ENCODE measurements at regions not wholly inside any gene's neighbourhood (a gene's known extent, or its start where the extent isn't known, plus 50 kb on each side); places are given as distances from the start of the nearest gene placed in this dataset.

DNA sequence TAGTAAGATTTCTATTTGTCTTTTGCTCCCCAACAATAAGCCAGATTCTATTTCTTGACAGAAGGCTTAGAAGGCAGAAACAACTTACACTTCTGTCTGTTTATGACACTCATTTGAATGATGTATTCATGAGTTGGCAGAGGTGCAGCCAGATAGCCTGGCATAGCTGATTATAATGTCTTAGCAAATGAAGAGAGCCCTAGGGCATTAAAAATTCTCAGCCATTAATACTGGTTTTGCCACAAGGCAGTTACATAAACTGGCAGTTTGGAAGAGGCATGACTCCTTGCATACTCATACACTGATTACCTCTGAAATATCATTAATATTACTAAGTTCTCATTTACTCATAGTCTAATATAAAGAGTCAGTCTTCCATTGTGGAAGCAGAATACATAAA is 728.5 kb upstream of the NDST4 start:
- no peaks in the 10 kb centered on the region for H3K27me3 ChIP-seq (ENCODE audit: control insufficient read depth, insufficient read depth, low read length)
- no peak overlapping the region for H3K27ac ChIP-seq (ENCODE audit: insufficient read depth, low read length)
- TF ChIP-seq BHLHE40 (IDR thresholded peaks at IDR 0.05; ENCODE audit: low read depth, low read length) (no peak), MXI1 (IDR thresholded peaks at IDR 0.05; ENCODE audit: borderline replicate concordance, low read depth, low read length) (no peak), MAFK (IDR thresholded peaks at IDR 0.05; ENCODE audit: low read depth, low read length) (no peak), SMC3 (IDR thresholded peaks at IDR 0.05; ENCODE audit: low read depth, low read length) (no peak), CHD1 (IDR thresholded peaks at IDR 0.05; ENCODE audit: low read depth, low read length) (no peak), RAD21 (IDR thresholded peaks at IDR 0.05; ENCODE audit: low read length) (no peak), MAZ (IDR thresholded peaks at IDR 0.05; ENCODE audit: borderline replicate concordance, low read depth, low read length) (no peak), FOS (IDR thresholded peaks at IDR 0.05; ENCODE audit: low read depth, low read length) (no peak), NFE2L2 (IDR thresholded peaks at IDR 0.05; ENCODE audit: low read depth, low read length) (no peak), RFX5 (IDR thresholded peaks at IDR 0.05; ENCODE audit: low read depth, low read length) (no peak), POLR2A (IDR thresholded peaks at IDR 0.05; ENCODE audit: low read depth, low read length) (no peak), CEBPB (IDR thresholded peaks at IDR 0.05; ENCODE audit: low read depth, low read length) (no peak), RCOR1 (IDR thresholded peaks at IDR 0.05; ENCODE audit: insufficient replicate concordance, low read length) (no peak)
- TF ChIP-seq, protein P1, sequence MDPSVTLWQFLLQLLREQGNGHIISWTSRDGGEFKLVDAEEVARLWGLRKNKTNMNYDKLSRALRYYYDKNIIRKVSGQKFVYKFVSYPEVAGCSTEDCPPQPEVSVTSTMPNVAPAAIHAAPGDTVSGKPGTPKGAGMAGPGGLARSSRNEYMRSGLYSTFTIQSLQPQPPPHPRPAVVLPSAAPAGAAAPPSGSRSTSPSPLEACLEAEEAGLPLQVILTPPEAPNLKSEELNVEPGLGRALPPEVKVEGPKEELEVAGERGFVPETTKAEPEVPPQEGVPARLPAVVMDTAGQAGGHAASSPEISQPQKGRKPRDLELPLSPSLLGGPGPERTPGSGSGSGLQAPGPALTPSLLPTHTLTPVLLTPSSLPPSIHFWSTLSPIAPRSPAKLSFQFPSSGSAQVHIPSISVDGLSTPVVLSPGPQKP (IDR thresholded peaks at IDR 0.05; ENCODE audit: borderline replicate concordance, low read depth, low read length), result no peak
- TF ChIP-seq, protein P2, sequence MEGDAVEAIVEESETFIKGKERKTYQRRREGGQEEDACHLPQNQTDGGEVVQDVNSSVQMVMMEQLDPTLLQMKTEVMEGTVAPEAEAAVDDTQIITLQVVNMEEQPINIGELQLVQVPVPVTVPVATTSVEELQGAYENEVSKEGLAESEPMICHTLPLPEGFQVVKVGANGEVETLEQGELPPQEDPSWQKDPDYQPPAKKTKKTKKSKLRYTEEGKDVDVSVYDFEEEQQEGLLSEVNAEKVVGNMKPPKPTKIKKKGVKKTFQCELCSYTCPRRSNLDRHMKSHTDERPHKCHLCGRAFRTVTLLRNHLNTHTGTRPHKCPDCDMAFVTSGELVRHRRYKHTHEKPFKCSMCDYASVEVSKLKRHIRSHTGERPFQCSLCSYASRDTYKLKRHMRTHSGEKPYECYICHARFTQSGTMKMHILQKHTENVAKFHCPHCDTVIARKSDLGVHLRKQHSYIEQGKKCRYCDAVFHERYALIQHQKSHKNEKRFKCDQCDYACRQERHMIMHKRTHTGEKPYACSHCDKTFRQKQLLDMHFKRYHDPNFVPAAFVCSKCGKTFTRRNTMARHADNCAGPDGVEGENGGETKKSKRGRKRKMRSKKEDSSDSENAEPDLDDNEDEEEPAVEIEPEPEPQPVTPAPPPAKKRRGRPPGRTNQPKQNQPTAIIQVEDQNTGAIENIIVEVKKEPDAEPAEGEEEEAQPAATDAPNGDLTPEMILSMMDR (conservative IDR thresholded peaks at IDR 0.05; ENCODE audit: low read depth, low read length), result no peak
- TF ChIP-seq, protein P3, sequence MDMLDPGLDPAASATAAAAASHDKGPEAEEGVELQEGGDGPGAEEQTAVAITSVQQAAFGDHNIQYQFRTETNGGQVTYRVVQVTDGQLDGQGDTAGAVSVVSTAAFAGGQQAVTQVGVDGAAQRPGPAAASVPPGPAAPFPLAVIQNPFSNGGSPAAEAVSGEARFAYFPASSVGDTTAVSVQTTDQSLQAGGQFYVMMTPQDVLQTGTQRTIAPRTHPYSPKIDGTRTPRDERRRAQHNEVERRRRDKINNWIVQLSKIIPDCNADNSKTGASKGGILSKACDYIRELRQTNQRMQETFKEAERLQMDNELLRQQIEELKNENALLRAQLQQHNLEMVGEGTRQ (IDR thresholded peaks at IDR 0.05; ENCODE audit: low read depth, low read length), result no peak
- no peak overlapping the region for H4K5ac ChIP-seq (ENCODE audit: low read depth, low read length)
- H3K56ac ChIP-seq (ENCODE audit: extremely low read depth, insufficient read depth, low read length), result no peak overlapping the region
- H4K20me1 ChIP-seq (ENCODE audit: insufficient read depth, low read length), result no peaks in the 10 kb centered on the region
- H2BK120ac ChIP-seq (ENCODE audit: low read depth, low read length), result no peak overlapping the region
- intact Hi-C loops (cut with micrococcal nuclease) (no loop called here), dilution Hi-C loops (cut with HindIII; ENCODE audit: low sequenced_read_pairs, unreplicated experiment) (no loop called here), in situ Hi-C loops (cut with MboI; ENCODE audit: low sequenced_read_pairs) (no loop called here)
- H2BK5ac ChIP-seq (ENCODE audit: low read depth, low read length, poor library complexity, severe bottlenecking), result no peak overlapping the region
- no peaks in the 10 kb centered on the region for H3K9me3 ChIP-seq (ENCODE audit: control insufficient read depth, insufficient read depth, low read length)
- no peaks in the 10 kb centered on the region for H3K79me1 ChIP-seq (ENCODE audit: low read depth in 1 of 2, low read length in 2 of 2)
- H3K23ac ChIP-seq (ENCODE audit: low read depth, low read length), result no peak overlapping the region
- no peak overlapping the region for H2AK5ac ChIP-seq (ENCODE audit: low read depth, low read length)
- no peak overlapping the region for H2AFZ ChIP-seq (replicated peaks; ENCODE audit: low read length, poor library complexity)
- H3K14ac ChIP-seq (replicated peaks; ENCODE audit: low read depth, low read length), result no peak overlapping the region
- H3K4me1 ChIP-seq (ENCODE audit: control insufficient read depth, insufficient read depth, low read length), result no peaks in the 10 kb centered on the region
- H3K18ac ChIP-seq (ENCODE audit: low read depth, low read length), result no peak overlapping the region
- no peak overlapping the region for H2BK20ac ChIP-seq (ENCODE audit: low read depth, low read length)
- ATAC-seq (ENCODE audit: low read depth) (no peak), DNase-seq (no peak)
- no peak overlapping the region for H3K4me3 ChIP-seq (ENCODE audit: insufficient read depth, low read depth, low read length)
- H4K91ac ChIP-seq (ENCODE audit: insufficient read depth, low read depth, low read length), result no peak overlapping the region
- no peak overlapping the region for H2BK15ac ChIP-seq (ENCODE audit: low read depth, low read length)
- no peaks in the 10 kb centered on the region for H3K36me3 ChIP-seq (ENCODE audit: control insufficient read depth, insufficient read depth, low read length)
- H3K4ac ChIP-seq (ENCODE audit: low read depth, low read length), result no peak overlapping the region
- ChIA-PET CTCF (no interaction called here), POLR2A (ENCODE audit: unreplicated experiment) (no interaction called here)
- H3K9ac ChIP-seq (ENCODE audit: low read depth, low read length), result no peak overlapping the region
- H3K9me1 ChIP-seq (ENCODE audit: insufficient read depth, low read length), result no peaks in the 10 kb centered on the region
- no TSS peak for BruUV-seq (replicated peaks)
- no peak overlapping the region for H2AK9ac ChIP-seq (replicated peaks; ENCODE audit: low read depth, low read length, poor library complexity)
- H4K8ac ChIP-seq (ENCODE audit: low read depth in 2 of 2, low read length in 2 of 2), result no peak overlapping the region
- no peak overlapping the region for H3K4me2 ChIP-seq (ENCODE audit: low read depth, low read length)

Measured in IMR-90 (cell line).